ENCODE measurements at regions not wholly inside any gene's neighbourhood (a gene's known extent, or its start where the extent isn't known, plus 50 kb on each side); places are given as distances from the start of the nearest gene placed in this dataset.

DNA sequence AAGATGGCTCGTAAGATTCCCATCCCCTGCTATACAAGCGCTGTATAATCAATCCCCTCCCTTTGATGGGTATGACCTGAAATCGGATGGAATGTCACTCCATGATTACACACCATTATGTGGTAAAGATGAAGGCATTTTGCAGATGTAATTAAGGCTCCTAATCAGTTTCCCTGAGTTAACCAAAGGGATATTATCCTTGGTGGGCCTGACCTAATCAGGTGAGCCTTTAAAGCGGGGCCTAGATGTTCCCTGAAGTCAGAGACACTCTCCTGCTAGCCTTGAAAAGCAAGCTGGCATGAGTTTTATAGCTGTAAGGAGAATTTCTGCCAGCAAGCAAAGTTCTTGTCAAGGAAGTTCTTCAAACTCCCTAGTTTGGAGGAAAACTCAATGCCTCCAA lies 223.8 kb upstream of the FN1 start:
- TF ChIP-seq POLR2A (IDR thresholded peaks at IDR 0.05) (no peak), POLR2AphosphoS5 (IDR thresholded peaks at IDR 0.05) (no peak)
- TF ChIP-seq, protein P1, sequence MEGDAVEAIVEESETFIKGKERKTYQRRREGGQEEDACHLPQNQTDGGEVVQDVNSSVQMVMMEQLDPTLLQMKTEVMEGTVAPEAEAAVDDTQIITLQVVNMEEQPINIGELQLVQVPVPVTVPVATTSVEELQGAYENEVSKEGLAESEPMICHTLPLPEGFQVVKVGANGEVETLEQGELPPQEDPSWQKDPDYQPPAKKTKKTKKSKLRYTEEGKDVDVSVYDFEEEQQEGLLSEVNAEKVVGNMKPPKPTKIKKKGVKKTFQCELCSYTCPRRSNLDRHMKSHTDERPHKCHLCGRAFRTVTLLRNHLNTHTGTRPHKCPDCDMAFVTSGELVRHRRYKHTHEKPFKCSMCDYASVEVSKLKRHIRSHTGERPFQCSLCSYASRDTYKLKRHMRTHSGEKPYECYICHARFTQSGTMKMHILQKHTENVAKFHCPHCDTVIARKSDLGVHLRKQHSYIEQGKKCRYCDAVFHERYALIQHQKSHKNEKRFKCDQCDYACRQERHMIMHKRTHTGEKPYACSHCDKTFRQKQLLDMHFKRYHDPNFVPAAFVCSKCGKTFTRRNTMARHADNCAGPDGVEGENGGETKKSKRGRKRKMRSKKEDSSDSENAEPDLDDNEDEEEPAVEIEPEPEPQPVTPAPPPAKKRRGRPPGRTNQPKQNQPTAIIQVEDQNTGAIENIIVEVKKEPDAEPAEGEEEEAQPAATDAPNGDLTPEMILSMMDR (IDR thresholded peaks at IDR 0.05): no peak
